Thyroid gland (tissue), 4 donors: ENCODE measurements at regions not wholly inside any gene's neighbourhood (a gene's known extent, or its start where the extent isn't known, plus 50 kb on each side); places are given as distances from the start of the nearest gene placed in this dataset.

Experiments
- POLR2A ChIP-seq, 2 donors: fragments of 450-650 bp; IDR thresholded peaks; one replicate each; pipeline ENCODE4 v1.6.1; 2017; ENCODE audit warnings: antibody characterized with exemption in 2 of 2, mild to moderate bottlenecking in 2 of 2, moderate library complexity in 1 of 2
- TF ChIP-seq, protein P1 (sequence below), 6 experiments: fragments of 200-600 bp in 3 of 6; fragments of 450-650 bp in 3 of 6; sonication (generic) in 3 of 6; IDR thresholded peaks; one replicate each; pipeline ENCODE4 v1.5.1; 2016 to 2019; ENCODE audit warnings: antibody characterized with exemption in 6 of 6, mild to moderate bottlenecking in 2 of 6, inconsistent platforms in 1 of 6, moderate library complexity in 1 of 6

DNA sequence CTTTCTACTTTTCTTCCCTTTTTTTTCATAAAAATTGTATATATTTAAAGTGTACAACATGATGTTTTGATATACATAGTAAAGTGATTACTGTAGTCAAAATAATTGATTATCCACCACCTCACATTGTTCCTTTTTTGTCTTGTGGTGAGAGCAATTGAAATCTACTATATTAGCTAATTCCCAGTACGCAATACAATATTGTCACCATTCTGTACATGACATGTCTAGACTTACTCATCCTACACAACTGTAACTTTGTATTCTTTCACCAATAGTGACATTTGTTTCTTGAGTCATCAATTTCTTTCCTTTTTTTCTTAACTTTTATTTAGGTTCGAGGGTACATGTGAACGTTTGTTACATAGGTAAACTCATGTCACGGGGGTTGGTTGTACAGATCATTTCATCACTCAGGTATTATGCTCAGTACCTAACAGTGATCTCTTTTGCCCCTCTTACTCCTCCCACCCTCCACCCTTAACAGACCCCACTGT is 265.2 kb downstream of the KCNRG start:
- TF ChIP-seq, protein P1, sequence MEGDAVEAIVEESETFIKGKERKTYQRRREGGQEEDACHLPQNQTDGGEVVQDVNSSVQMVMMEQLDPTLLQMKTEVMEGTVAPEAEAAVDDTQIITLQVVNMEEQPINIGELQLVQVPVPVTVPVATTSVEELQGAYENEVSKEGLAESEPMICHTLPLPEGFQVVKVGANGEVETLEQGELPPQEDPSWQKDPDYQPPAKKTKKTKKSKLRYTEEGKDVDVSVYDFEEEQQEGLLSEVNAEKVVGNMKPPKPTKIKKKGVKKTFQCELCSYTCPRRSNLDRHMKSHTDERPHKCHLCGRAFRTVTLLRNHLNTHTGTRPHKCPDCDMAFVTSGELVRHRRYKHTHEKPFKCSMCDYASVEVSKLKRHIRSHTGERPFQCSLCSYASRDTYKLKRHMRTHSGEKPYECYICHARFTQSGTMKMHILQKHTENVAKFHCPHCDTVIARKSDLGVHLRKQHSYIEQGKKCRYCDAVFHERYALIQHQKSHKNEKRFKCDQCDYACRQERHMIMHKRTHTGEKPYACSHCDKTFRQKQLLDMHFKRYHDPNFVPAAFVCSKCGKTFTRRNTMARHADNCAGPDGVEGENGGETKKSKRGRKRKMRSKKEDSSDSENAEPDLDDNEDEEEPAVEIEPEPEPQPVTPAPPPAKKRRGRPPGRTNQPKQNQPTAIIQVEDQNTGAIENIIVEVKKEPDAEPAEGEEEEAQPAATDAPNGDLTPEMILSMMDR (IDR thresholded peaks at IDR 0.05), result no peak
- TF ChIP-seq POLR2A (IDR thresholded peaks at IDR 0.05), result no peak
